RWPE2 (cell line): ENCODE measurements at regions not wholly inside any gene's neighbourhood (a gene's known extent, or its start where the extent isn't known, plus 50 kb on each side); places are given as distances from the start of the nearest gene placed in this dataset.

Experiments
- ATAC-seq: fragments of 200-7000 bp; cut with Tn5 transposase; 3 replicates; pipeline ENCODE4 v1.9.1; 2021; ENCODE audit warnings: low read depth
- DNase-seq: peaks from one replicate; pipeline ENCODE4 v3.0.0-alpha.2; 2020; ENCODE audit warnings: low spot score
- H3K27ac ChIP-seq: fragments of 450-650 bp; 2 replicates; pipeline ENCODE4 v1.5.1; 2017; ENCODE audit warnings: mild to moderate bottlenecking; ENCODE audit not compliant: poor library complexity, severe bottlenecking
- H3K27me3 ChIP-seq: fragments of 250-450 bp; sonication (Bioruptor Pico); 2 replicates; pipeline ENCODE4 v1.5.1; 2021; ENCODE audit warnings: mild to moderate bottlenecking, moderate library complexity; ENCODE audit not compliant: insufficient read depth, poor library complexity, severe bottlenecking
- H3K36me3 ChIP-seq: fragments of 250-450 bp; sonication (Bioruptor Pico); 2 replicates; pipeline ENCODE4 v1.5.1; 2020; ENCODE audit warnings: low read depth, mild to moderate bottlenecking, moderate library complexity
- H3K4me1 ChIP-seq: fragments of 250-450 bp; sonication (Bioruptor Pico); 2 replicates; pipeline ENCODE4 v1.5.1; 2021; ENCODE audit warnings: mild to moderate bottlenecking, moderate library complexity; ENCODE audit not compliant: insufficient read depth, poor library complexity, severe bottlenecking
- H3K4me3 ChIP-seq: fragments of 250-450 bp; sonication (Bioruptor Pico); 2 replicates; pipeline ENCODE4 v1.5.1; 2021; ENCODE audit warnings: mild to moderate bottlenecking, moderate library complexity; ENCODE audit not compliant: severe bottlenecking
- H3K9me3 ChIP-seq: fragments of 250-450 bp; sonication (Bioruptor Pico); 2 replicates; pipeline ENCODE4 v1.5.1; 2021; ENCODE audit warnings: mild to moderate bottlenecking, moderate library complexity; ENCODE audit not compliant: severe bottlenecking
- TF ChIP-seq, protein P1 (sequence below): fragments of 450-650 bp; IDR thresholded peaks from one replicate; pipeline ENCODE4 v1.5.1; 2017; ENCODE audit warnings: mild to moderate bottlenecking, moderate library complexity; ENCODE audit not compliant: poor library complexity, severe bottlenecking

DNA sequence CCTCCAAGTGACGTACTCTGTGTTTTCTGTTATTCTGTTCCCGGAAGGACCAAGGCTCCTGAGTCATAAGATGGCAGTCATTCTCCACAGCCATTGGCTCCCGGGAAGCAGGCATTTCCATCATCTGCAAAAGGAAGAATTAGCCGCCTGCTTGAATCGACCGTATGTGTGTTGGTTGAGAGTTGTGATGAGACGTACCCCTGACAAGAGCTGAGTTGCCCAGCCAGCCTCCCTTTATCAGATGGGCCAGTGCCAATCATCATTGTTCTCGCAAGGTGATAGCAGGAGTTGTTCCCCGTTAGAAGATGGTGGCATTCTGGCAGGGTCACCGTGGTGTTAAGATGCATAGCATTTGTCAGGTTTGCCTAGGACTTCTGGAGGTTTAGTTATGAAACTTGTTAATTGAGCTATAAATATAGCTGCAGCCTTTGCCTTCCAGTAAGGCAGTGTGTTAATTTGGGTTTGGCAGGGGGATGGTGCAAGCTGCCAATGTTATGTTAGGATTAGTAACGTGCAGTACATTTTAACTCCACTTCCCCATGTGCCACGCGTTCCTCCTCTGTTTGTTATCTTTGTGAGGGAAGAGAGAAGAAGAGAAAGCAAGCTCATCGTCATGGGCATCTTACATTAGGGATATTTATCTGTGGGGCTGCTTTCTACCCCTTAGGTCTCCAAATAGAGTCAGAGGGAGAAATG, 652.7 kb upstream of the FANCL start:
- Histone ChIP-seq H3K4me3 (no peak overlapping the region), H3K36me3 (no peaks in the 10 kb centered on the region), H3K27me3 (no peaks in the 10 kb centered on the region), H3K27ac (no peak overlapping the region), H3K4me1 (no peaks in the 10 kb centered on the region), H3K9me3 (no peaks in the 10 kb centered on the region)
- TF ChIP-seq, protein P1, sequence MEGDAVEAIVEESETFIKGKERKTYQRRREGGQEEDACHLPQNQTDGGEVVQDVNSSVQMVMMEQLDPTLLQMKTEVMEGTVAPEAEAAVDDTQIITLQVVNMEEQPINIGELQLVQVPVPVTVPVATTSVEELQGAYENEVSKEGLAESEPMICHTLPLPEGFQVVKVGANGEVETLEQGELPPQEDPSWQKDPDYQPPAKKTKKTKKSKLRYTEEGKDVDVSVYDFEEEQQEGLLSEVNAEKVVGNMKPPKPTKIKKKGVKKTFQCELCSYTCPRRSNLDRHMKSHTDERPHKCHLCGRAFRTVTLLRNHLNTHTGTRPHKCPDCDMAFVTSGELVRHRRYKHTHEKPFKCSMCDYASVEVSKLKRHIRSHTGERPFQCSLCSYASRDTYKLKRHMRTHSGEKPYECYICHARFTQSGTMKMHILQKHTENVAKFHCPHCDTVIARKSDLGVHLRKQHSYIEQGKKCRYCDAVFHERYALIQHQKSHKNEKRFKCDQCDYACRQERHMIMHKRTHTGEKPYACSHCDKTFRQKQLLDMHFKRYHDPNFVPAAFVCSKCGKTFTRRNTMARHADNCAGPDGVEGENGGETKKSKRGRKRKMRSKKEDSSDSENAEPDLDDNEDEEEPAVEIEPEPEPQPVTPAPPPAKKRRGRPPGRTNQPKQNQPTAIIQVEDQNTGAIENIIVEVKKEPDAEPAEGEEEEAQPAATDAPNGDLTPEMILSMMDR = no peak
- DNase-seq = no peak
- ATAC-seq = no peak

DNA sequence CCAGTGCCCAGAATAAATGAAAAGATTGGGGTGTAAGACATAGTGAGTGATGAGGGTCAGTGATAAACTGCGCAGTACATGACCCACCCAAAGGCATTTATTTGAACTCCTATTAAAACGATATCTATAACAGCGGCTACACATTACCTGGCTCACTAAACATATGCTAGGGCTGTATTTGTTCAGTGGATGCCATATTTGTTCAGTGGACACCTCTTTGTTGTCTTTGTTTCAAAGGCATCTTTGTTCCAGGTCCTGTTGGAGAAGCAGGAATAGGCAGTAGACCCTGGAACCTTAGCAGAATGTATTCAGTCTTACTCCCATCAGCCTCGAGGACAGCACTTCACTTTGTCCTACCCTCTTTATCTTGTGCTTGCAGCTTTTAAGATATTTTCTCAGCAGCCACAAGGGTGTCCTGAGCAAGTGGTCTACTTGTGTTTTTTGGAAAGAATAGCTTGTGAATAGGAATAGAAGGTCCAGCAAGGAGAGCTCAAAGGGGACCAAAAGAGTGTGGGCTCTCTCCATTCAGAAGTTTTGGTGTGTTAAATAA, 650.8 kb upstream of the FANCL start:
- no peak overlapping the region for H3K4me3 ChIP-seq
- H3K27me3 ChIP-seq = no peaks in the 10 kb centered on the region
- DNase-seq = no peak
- H3K27ac ChIP-seq = no peak overlapping the region
- H3K4me1 ChIP-seq = no peaks in the 10 kb centered on the region
- TF ChIP-seq, protein P1 = no peak
- no peak for ATAC-seq
- H3K36me3 ChIP-seq = no peaks in the 10 kb centered on the region
- H3K9me3 ChIP-seq = no peaks in the 10 kb centered on the region

DNA sequence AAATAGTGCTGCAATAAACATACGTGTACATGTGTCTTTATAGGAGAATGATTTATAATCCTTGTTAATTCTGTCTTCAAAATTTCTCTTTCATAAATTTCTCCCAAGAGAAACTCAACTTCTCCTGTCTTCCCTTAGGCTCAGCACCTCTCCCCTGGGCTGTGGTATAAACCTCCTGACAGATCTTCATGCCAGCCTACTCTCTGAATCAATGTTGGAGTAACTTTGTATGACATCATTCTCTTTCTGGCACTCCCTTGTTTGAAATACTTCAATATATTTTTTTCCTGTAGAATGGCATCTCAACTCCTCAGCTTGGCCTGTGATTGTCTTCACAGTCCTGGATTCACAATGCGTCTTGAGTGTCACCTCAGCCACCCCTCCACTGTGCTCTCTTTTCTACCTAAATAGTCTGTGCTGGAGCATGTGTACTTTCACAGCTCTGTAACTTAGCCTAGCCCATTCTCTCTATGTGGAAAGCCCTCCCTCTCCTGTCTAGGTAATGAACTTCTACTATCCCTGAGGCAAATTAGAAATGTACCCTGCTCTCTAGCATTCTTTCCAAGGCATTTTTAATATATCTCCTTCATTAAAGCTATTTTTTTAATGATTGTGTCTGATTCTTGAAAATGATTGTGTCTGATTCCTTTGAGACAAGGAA, 649.9 kb upstream of the FANCL start:
- TF ChIP-seq, protein P1 = no peak
- DNase-seq (no peak), ATAC-seq (no peak)
- Histone ChIP-seq H3K27ac (no peak overlapping the region), H3K9me3 (no peaks in the 10 kb centered on the region), H3K4me1 (no peaks in the 10 kb centered on the region), H3K27me3 (no peaks in the 10 kb centered on the region), H3K4me3 (no peak overlapping the region), H3K36me3 (no peaks in the 10 kb centered on the region)

DNA sequence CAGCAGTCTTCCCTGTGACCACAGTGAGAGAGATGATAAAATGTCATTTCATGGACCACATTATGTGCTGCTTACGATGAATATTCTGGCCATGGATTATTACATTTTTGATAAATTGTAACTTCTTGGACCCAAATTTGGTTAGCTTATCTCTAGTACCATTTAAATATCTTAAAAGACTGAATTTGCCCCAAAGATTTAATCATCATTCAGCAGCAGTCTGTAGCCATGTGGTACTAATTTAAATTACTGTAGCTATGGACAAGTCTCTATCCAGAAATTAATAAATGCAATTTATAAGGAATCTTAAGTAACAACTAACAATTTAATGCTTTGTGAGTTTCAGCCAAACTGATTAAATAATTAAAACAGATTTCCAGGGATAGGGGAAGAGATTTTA, 644.9 kb upstream of the FANCL start:
- Histone ChIP-seq H3K36me3 (no peaks in the 10 kb centered on the region), H3K4me1 (no peaks in the 10 kb centered on the region), H3K9me3 (no peaks in the 10 kb centered on the region), H3K4me3 (no peak overlapping the region), H3K27ac (no peak overlapping the region), H3K27me3 (no peaks in the 10 kb centered on the region)
- ATAC-seq = no peak
- no peak for DNase-seq
- TF ChIP-seq, protein P1 = no peak

DNA sequence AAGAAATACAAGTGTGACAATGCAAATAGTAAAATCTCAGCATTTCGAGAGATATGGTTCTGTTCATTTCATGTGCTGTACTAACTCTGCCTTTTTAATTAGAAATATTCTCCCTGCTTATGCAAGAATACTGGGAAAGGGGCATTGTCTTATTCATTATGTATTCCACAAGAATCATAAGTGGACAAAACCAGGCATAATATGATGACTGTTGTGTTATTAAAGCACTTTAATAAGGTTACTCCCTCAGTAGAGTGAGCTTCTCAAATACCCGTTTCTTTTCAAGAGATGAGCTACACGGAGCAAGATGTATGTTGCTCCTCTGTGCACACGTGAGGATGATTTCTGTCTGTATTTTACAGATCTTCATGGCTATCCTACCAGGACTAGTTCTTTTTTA, 638.7 kb upstream of the FANCL start:
- ATAC-seq = no peak
- no peak overlapping the region for H3K4me3 ChIP-seq
- H3K36me3 ChIP-seq = no peaks in the 10 kb centered on the region
- no peaks in the 10 kb centered on the region for H3K4me1 ChIP-seq
- H3K9me3 ChIP-seq = no peaks in the 10 kb centered on the region
- no peak for DNase-seq
- TF ChIP-seq, protein P1 = no peak
- no peaks in the 10 kb centered on the region for H3K27me3 ChIP-seq
- H3K27ac ChIP-seq = no peak overlapping the region
